SU-DHL-6 (cell line): ENCODE measurements at regions not wholly inside any gene's neighbourhood (a gene's known extent, or its start where the extent isn't known, plus 50 kb on each side); places are given as distances from the start of the nearest gene placed in this dataset.

Source experiments
- H2AFZ ChIP-seq: fragments of 200-600 bp; sonication (generic); 2 replicates; pipeline ENCODE4 v1.6.1; 2014; ENCODE audit warnings: low read depth, mild to moderate bottlenecking, moderate library complexity, mixed read lengths, antibody characterized with exemption, low read length; ENCODE audit not compliant: severe bottlenecking
- H3F3A ChIP-seq: fragments of 200-600 bp; shearing (Covaris generic); 2 replicates; pipeline ENCODE4 v1.6.0; 2016; ENCODE audit warnings: antibody characterized with exemption, mild to moderate bottlenecking; ENCODE audit not compliant: insufficient read depth
- H3K27ac ChIP-seq: fragments of 200-600 bp; sonication (generic); 2 replicates; pipeline ENCODE4 v1.5.1; 2016; ENCODE audit warnings: low read depth, mild to moderate bottlenecking, low read length, moderate library complexity, mixed read lengths
- H3K27me3 ChIP-seq: fragments of 200-600 bp; sonication (generic), shearing (Covaris generic); 2 replicates; pipeline ENCODE4 v1.6.0; 2014; ENCODE audit warnings: mild to moderate bottlenecking, low read length
- H3K36me3 ChIP-seq: fragments of 200-600 bp; sonication (generic); 2 replicates; pipeline ENCODE4 v1.6.1; 2014; ENCODE audit warnings: mild to moderate bottlenecking, low read length, mixed read lengths
- H3K4me2 ChIP-seq: fragments of 300-600, 200-600 bp; shearing (Covaris generic), sonication (generic); 2 replicates; pipeline ENCODE4 v1.6.0; 2014; ENCODE audit warnings: low read length, low read depth, mild to moderate bottlenecking; ENCODE audit not compliant: poor library complexity, severe bottlenecking
- H3K4me3 ChIP-seq: fragments of 200-600 bp; sonication (generic); 2 replicates; pipeline ENCODE4 v1.5.1; 2014; ENCODE audit warnings: antibody characterized with exemption, low read length, mild to moderate bottlenecking, mixed read lengths; ENCODE audit not compliant: insufficient read depth, poor library complexity, severe bottlenecking
- H3K79me2 ChIP-seq: fragments of 200-600 bp; sonication (generic); 2 replicates; pipeline ENCODE4 v1.6.1; 2014; ENCODE audit warnings: mild to moderate bottlenecking, low read length, moderate library complexity; ENCODE audit not compliant: insufficient read depth
- H3K9ac ChIP-seq: fragments of 200-600 bp; sonication (generic); 2 replicates; pipeline ENCODE4 v1.7.0; 2014; ENCODE audit warnings: mild to moderate bottlenecking, low read length
- H3K9me2 ChIP-seq: fragments of 200-600 bp; sonication (generic); replicated peaks from 2 replicates; pipeline ENCODE4 v1.6.1; 2014; ENCODE audit warnings: low read length; ENCODE audit not compliant: insufficient read depth
- H3K9me3 ChIP-seq: fragments of 200-600 bp; sonication (generic); 2 replicates; pipeline ENCODE4 v1.6.1; 2014; ENCODE audit warnings: low read length, mixed read lengths; ENCODE audit not compliant: insufficient read depth
- H4K20me1 ChIP-seq: fragments of 200-600 bp; sonication (generic); 2 replicates; pipeline ENCODE4 v1.6.1; 2014; ENCODE audit warnings: low read depth, mild to moderate bottlenecking, antibody characterized with exemption, low read length, moderate library complexity, mixed read lengths
- EZH2phosphoT487 ChIP-seq: fragments of 200-600 bp; sonication (generic), shearing (Covaris generic); conservative IDR thresholded peaks from 2 replicates; pipeline ENCODE4 v1.6.1; 2018; ENCODE audit warnings: mild to moderate bottlenecking, antibody characterized with exemption, low read length, moderate library complexity, mixed read lengths
- TF ChIP-seq, protein P1 (sequence below): fragments of 200-600 bp; sonication (generic); IDR thresholded peaks from one replicate; pipeline ENCODE4 v1.5.1; 2017; ENCODE audit warnings: antibody characterized with exemption, mild to moderate bottlenecking, low read length, moderate library complexity; ENCODE audit not compliant: insufficient read depth, poor library complexity, severe bottlenecking

DNA sequence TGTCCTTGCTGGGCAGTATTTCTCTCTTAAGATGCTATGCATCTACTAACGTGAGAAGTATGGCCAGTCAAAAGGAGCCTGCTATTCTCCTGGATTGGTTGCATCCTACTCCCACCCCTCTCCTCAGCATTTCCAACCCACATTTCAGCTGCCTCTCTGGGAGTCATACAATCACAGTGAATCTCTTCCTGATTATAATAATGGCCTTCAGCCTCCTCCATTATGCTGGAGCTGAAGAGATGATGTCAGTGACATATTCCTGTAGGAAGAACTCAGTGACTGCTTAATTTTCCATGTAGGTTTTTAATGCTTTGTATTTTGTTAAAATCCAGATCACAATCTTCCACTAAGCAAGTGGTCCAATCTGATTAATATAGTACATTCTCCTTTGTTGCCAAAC lies 82.7 kb upstream of the SUCLG2 start:
- TF ChIP-seq, protein P1, sequence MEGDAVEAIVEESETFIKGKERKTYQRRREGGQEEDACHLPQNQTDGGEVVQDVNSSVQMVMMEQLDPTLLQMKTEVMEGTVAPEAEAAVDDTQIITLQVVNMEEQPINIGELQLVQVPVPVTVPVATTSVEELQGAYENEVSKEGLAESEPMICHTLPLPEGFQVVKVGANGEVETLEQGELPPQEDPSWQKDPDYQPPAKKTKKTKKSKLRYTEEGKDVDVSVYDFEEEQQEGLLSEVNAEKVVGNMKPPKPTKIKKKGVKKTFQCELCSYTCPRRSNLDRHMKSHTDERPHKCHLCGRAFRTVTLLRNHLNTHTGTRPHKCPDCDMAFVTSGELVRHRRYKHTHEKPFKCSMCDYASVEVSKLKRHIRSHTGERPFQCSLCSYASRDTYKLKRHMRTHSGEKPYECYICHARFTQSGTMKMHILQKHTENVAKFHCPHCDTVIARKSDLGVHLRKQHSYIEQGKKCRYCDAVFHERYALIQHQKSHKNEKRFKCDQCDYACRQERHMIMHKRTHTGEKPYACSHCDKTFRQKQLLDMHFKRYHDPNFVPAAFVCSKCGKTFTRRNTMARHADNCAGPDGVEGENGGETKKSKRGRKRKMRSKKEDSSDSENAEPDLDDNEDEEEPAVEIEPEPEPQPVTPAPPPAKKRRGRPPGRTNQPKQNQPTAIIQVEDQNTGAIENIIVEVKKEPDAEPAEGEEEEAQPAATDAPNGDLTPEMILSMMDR = no peak
- TF ChIP-seq EZH2phosphoT487 = no peak

GRCh38 chr3:67733269-67733950 lies 79.0 kb upstream of the SUCLG2 start:
- H2AFZ ChIP-seq = no peak overlapping the region
- H3K27ac ChIP-seq = no peak overlapping the region
- H3K4me3 ChIP-seq = no peak overlapping the region
- H4K20me1 ChIP-seq = no peaks in the 10 kb centered on the region
- H3K79me2 ChIP-seq = no peaks in the 10 kb centered on the region
- no peaks in the 10 kb centered on the region for H3K9me2 ChIP-seq
- no peak overlapping the region for H3K9ac ChIP-seq
- TF ChIP-seq, protein P1 = no peak
- no peak for TF ChIP-seq EZH2phosphoT487
- no peaks in the 10 kb centered on the region for H3K27me3 ChIP-seq
- no peaks in the 10 kb centered on the region for H3F3A ChIP-seq
- no peaks in the 10 kb centered on the region for H3K9me3 ChIP-seq
- no peak overlapping the region for H3K4me2 ChIP-seq
- no peaks in the 10 kb centered on the region for H3K36me3 ChIP-seq

More for the DNA sequence above, 82.7 kb upstream of the SUCLG2 start:
- no peak overlapping the region for H3K9ac ChIP-seq
- H3K4me2 ChIP-seq = no peak overlapping the region
- no peaks in the 10 kb centered on the region for H3K27me3 ChIP-seq
- no peaks in the 10 kb centered on the region for H3F3A ChIP-seq
- no peaks in the 10 kb centered on the region for H4K20me1 ChIP-seq
- H3K27ac ChIP-seq = no peak overlapping the region
- no peaks in the 10 kb centered on the region for H3K9me2 ChIP-seq
- H3K9me3 ChIP-seq = no peaks in the 10 kb centered on the region
- no peak overlapping the region for H2AFZ ChIP-seq
- H3K4me3 ChIP-seq = no peak overlapping the region
- no peaks in the 10 kb centered on the region for H3K36me3 ChIP-seq
- H3K79me2 ChIP-seq = no peaks in the 10 kb centered on the region

DNA sequence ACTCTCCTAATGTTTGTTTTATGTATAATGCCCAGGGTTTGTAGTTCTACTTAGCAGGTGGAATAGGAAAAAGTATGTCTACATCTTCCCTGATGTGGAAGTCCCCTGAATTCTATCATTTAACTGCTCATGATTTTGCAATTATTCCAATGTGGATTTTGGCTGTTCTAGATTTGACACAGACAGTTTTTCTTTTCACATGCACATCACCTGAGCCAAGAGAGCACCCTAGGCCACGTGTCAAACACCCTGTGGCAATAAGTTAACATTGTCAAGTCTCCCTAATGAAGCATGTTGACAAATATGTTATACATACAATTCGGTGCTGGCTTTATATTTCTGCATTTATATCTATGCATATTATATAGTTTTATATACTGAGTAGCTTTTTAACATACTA lies 70.0 kb upstream of the SUCLG2 start:
- no peaks in the 10 kb centered on the region for H4K20me1 ChIP-seq
- H2AFZ ChIP-seq = no peak overlapping the region
- no peaks in the 10 kb centered on the region for H3K79me2 ChIP-seq
- TF ChIP-seq EZH2phosphoT487 = no peak
- TF ChIP-seq, protein P1 = no peak
- no peak overlapping the region for H3K4me3 ChIP-seq
- no peaks in the 10 kb centered on the region for H3K9me3 ChIP-seq
- H3K27me3 ChIP-seq = no peaks in the 10 kb centered on the region
- H3F3A ChIP-seq = no peaks in the 10 kb centered on the region
- H3K36me3 ChIP-seq = no peaks in the 10 kb centered on the region
- H3K27ac ChIP-seq = no peak overlapping the region
- H3K9me2 ChIP-seq = no peaks in the 10 kb centered on the region
- no peak overlapping the region for H3K9ac ChIP-seq
- no peak overlapping the region for H3K4me2 ChIP-seq
